SU-DHL-6 (cell line): ENCODE measurements at regions not wholly inside any gene's neighbourhood (a gene's known extent, or its start where the extent isn't known, plus 50 kb on each side); places are given as distances from the start of the nearest gene placed in this dataset.

Experiments used
- CTCF ChIP-seq: fragments of 200-600 bp; sonication (generic); IDR thresholded peaks from one replicate; pipeline ENCODE4 v1.5.1; 2017; ENCODE audit warnings: antibody characterized with exemption, mild to moderate bottlenecking, low read length, moderate library complexity; ENCODE audit not compliant: insufficient read depth, poor library complexity, severe bottlenecking
- EZH2phosphoT487 ChIP-seq: fragments of 200-600 bp; sonication (generic), shearing (Covaris generic); conservative IDR thresholded peaks from 2 replicates; pipeline ENCODE4 v1.6.1; 2018; ENCODE audit warnings: mild to moderate bottlenecking, antibody characterized with exemption, low read length, moderate library complexity, mixed read lengths

GRCh38 chr1:70641868-70642267 is 230.8 kb downstream of the CTH start:
- TF ChIP-seq CTCF (no peak), EZH2phosphoT487 (no peak)
